Amniotic stem cell (primary cell): ENCODE measurements at regions not wholly inside any gene's neighbourhood (a gene's known extent, or its start where the extent isn't known, plus 50 kb on each side); places are given as distances from the start of the nearest gene placed in this dataset.

Experiments
- DNase-seq: peaks from one replicate; lab custom pipeline; 2025; lab: John Stamatoyannopoulos, UW

- DNase-seq, result no peak
These were observed 204.5 kb downstream of the PLK2 start for GRCh38 chr5:58255386-58255785.

- no peak for DNase-seq
These were observed 211.7 kb downstream of the PLK2 start for GRCh38 chr5:58248221-58248620.

GRCh38 chr5:58246461-58246944 is 213.4 kb downstream of the PLK2 start:
- DNase-seq, result no peak

- no peak for DNase-seq
These were observed 214.4 kb downstream of the PLK2 start for GRCh38 chr5:58245476-58245840.

GRCh38 chr5:58244819-58245475 is 214.9 kb downstream of the PLK2 start:
- DNase-seq, result no peak

GRCh38 chr5:58241389-58241788 is 218.5 kb downstream of the PLK2 start:
- no peak for DNase-seq

- DNase-seq, result peak; percentile 39
These were observed 219.6 kb downstream of the PLK2 start for GRCh38 chr5:58240322-58240721.

- DNase-seq, result no peak
These were observed 220.2 kb downstream of the PLK2 start for GRCh38 chr5:58239731-58240130.

GRCh38 chr5:58239045-58239444 is 220.8 kb downstream of the PLK2 start:
- DNase-seq, result no peak

- no peak for DNase-seq
These were observed 223.4 kb downstream of the PLK2 start for GRCh38 chr5:58236498-58236897.

- DNase-seq, result no peak
These were observed 224.6 kb downstream of the PLK2 start for GRCh38 chr5:58235299-58235698.

GRCh38 chr5:58232130-58232529 is 227.8 kb downstream of the PLK2 start:
- DNase-seq, result no peak

GRCh38 chr5:58231041-58231440 is 228.8 kb downstream of the PLK2 start:
- DNase-seq, result no peak

GRCh38 chr5:58228896-58229295 is 231.0 kb downstream of the PLK2 start:
- DNase-seq, result no peak

GRCh38 chr5:58227858-58228257 is 232.0 kb downstream of the PLK2 start:
- no peak for DNase-seq

- DNase-seq, result no peak
These were observed 235.2 kb downstream of the PLK2 start for GRCh38 chr5:58224661-58225060.

- no peak for DNase-seq
These were observed 235.7 kb downstream of the PLK2 start for GRCh38 chr5:58224221-58224620.

GRCh38 chr5:58215364-58215763 is 244.5 kb downstream of the PLK2 start:
- DNase-seq, result no peak

GRCh38 chr5:58211441-58211840 is 248.4 kb downstream of the PLK2 start:
- no peak for DNase-seq

GRCh38 chr5:58208674-58209073 is 251.2 kb downstream of the PLK2 start:
- DNase-seq, result no peak

- DNase-seq, result no peak
These were observed 252.8 kb downstream of the PLK2 start for GRCh38 chr5:58207076-58207475.

GRCh38 chr5:58204966-58205365 is 254.9 kb downstream of the PLK2 start:
- no peak for DNase-seq

- no peak for DNase-seq
These were observed 256.9 kb downstream of the PLK2 start for GRCh38 chr5:58202941-58203444.
